Chondrocyte (in vitro differentiated cells): ENCODE measurements at regions not wholly inside any gene's neighbourhood (a gene's known extent, or its start where the extent isn't known, plus 50 kb on each side); places are given as distances from the start of the nearest gene placed in this dataset.

Source experiments
- DNase-seq: peaks from one replicate; pipeline ENCODE4 v3.0.0; 2021; ENCODE audit warnings: mixed read lengths, low spot score
- H3K27ac Mint-ChIP-seq: one replicate; pipeline ENCODE4 v1.8.0; 2021; ENCODE audit warnings: mild to moderate bottlenecking, moderate library complexity, mixed read lengths; ENCODE audit not compliant: unreplicated experiment
- H3K27me3 Mint-ChIP-seq: 2 replicates; pipeline ENCODE4 v1.8.0; 2021; ENCODE audit warnings: low read depth, mixed read lengths
- H3K36me3 Mint-ChIP-seq: 2 replicates; pipeline ENCODE4 v1.8.0; 2021; ENCODE audit warnings: low read depth, mixed read lengths
- H3K4me1 Mint-ChIP-seq: 2 replicates; pipeline ENCODE4 v1.8.0; 2021; ENCODE audit warnings: low read depth, mild to moderate bottlenecking, mixed read lengths
- H3K4me3 Mint-ChIP-seq: one replicate; pipeline ENCODE4 v1.8.0; 2021; ENCODE audit warnings: mild to moderate bottlenecking, moderate library complexity, mixed read lengths; ENCODE audit not compliant: unreplicated experiment
- H3K9me3 Mint-ChIP-seq: 2 replicates; pipeline ENCODE4 v1.8.0; 2021; ENCODE audit warnings: low read depth, mixed read lengths
- CTCF ChIP-seq: fragments of 200-600 bp; sonication (generic); IDR thresholded peaks from 2 replicates; pipeline ENCODE4 v1.5.0; 2021; ENCODE audit warnings: antibody characterized with exemption, mild to moderate bottlenecking, moderate library complexity

- no peak for DNase-seq
- TF ChIP-seq CTCF = no peak
- H3K4me3 Mint-ChIP-seq = no peak overlapping the region
- no peak overlapping the region for H3K27ac Mint-ChIP-seq
- H3K27me3 Mint-ChIP-seq = peaks cover 3% of the 10 kb centered on the region
- H3K9me3 Mint-ChIP-seq = peaks cover under 1% of the 10 kb centered on the region
- H3K36me3 Mint-ChIP-seq = no peaks in the 10 kb centered on the region
- no peaks in the 10 kb centered on the region for H3K4me1 Mint-ChIP-seq
Measured at GRCh38 chr3:181824961-181825360, 113.2 kb downstream of the SOX2 start.

- no peak for DNase-seq
- Mint-ChIP-seq H3K27ac (peak overlapping the region; percentile 46), H3K27me3 (no peaks in the 10 kb centered on the region), H3K36me3 (no peaks in the 10 kb centered on the region), H3K9me3 (no peaks in the 10 kb centered on the region), H3K4me3 (no peak overlapping the region), H3K4me1 (peaks cover 17% of the 10 kb centered on the region)
- no peak for TF ChIP-seq CTCF
Measured at GRCh38 chr3:181839039-181839915, 127.6 kb downstream of the SOX2 start.

- peaks cover 17% of the 10 kb centered on the region for H3K4me1 Mint-ChIP-seq
- no peaks in the 10 kb centered on the region for H3K9me3 Mint-ChIP-seq
- peak overlapping the region; percentile 46 for H3K27ac Mint-ChIP-seq
- no peak overlapping the region for H3K4me3 Mint-ChIP-seq
- H3K27me3 Mint-ChIP-seq = no peaks in the 10 kb centered on the region
- no peak for TF ChIP-seq CTCF
- no peak for DNase-seq
- no peaks in the 10 kb centered on the region for H3K36me3 Mint-ChIP-seq
Measured at GRCh38 chr3:181839916-181840297, 128.2 kb downstream of the SOX2 start.

DNA sequence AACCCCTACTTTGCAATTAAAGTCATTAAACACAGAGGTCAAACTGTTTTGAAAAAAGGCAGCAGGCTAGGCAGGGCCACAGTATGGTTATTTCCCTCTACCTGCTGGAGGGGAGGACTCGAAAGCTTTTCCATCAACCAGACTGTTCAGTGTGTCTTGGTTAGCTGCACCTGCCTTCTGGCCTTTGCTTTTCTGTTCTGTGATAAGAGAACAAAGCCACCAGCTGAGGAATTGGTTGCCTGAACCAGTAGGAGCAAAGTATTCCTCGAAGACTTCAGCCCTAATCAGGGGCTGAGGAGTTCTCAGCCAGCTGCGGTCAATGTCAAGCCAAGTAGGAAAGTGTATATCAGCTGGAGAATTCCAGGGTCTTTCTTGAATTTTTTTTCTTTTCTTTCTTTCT lies 132.5 kb downstream of the SOX2 start:
- TF ChIP-seq CTCF = no peak
- peaks cover 12% of the 10 kb centered on the region for H3K4me1 Mint-ChIP-seq
- no peaks in the 10 kb centered on the region for H3K27me3 Mint-ChIP-seq
- H3K36me3 Mint-ChIP-seq = no peaks in the 10 kb centered on the region
- H3K4me3 Mint-ChIP-seq = no peak overlapping the region
- H3K27ac Mint-ChIP-seq = no peak overlapping the region
- H3K9me3 Mint-ChIP-seq = no peaks in the 10 kb centered on the region
- no peak for DNase-seq

GRCh38 chr3:181847276-181847675 lies 135.6 kb downstream of the SOX2 start:
- H3K4me3 Mint-ChIP-seq = no peak overlapping the region
- no peaks in the 10 kb centered on the region for H3K4me1 Mint-ChIP-seq
- no peaks in the 10 kb centered on the region for H3K36me3 Mint-ChIP-seq
- DNase-seq = no peak
- H3K27ac Mint-ChIP-seq = no peak overlapping the region
- H3K9me3 Mint-ChIP-seq = no peaks in the 10 kb centered on the region
- H3K27me3 Mint-ChIP-seq = no peaks in the 10 kb centered on the region
- TF ChIP-seq CTCF = no peak
